B cell (primary cell): ENCODE measurements at regions not wholly inside any gene's neighbourhood (a gene's known extent, or its start where the extent isn't known, plus 50 kb on each side); places are given as distances from the start of the nearest gene placed in this dataset.

Experiments
- ATAC-seq: fragments of 200-7000 bp; cut with Tn5 transposase; one replicate; pipeline ENCODE4 v1.10.0; 2021; ENCODE audit warnings: low read depth, mild to moderate bottlenecking, moderate number of reproducible peaks, moderate library complexity
- CTCF ChIA-PET: fragments of 350-600 bp; sonication (Branson Sonifier 250); formaldehyde crosslinking; loops from one replicate; lab custom pipeline; 2021; ENCODE audit warnings: antibody characterized with exemption, inconsistent platforms; lab: Charles Lee
- POLR2A ChIA-PET: fragments of 350-600 bp; sonication (Branson Sonifier 250); formaldehyde crosslinking; loops from one replicate; lab custom pipeline; 2021; ENCODE audit warnings: antibody characterized with exemption; lab: Charles Lee
- DNase-seq: peaks from one replicate; pipeline ENCODE4 v3.0.0; 2013
- H2AFZ ChIP-seq: 2 replicates; pipeline ENCODE4 v1.6.1; 2012; ENCODE audit warnings: mild to moderate bottlenecking, low read depth, low read length; ENCODE audit not compliant: insufficient read depth, poor library complexity, severe bottlenecking
- H3K27ac ChIP-seq, 2 donors: 1 replicate in 1 of 2; 2 replicates in 1 of 2; pipeline ENCODE4 v1.5.1; 2012 to 2013; ENCODE audit warnings: low read length in 2 of 2, mild to moderate bottlenecking in 2 of 2, moderate library complexity in 1 of 2
- H3K27me3 ChIP-seq, 4 experiments: fragments of 200-600 bp in 1 of 4; sonication (generic) in 1 of 4; replicated peaks in 1 of 4; 1 replicate in 2 of 4; 2 replicates in 2 of 4; pipeline versions ENCODE4 v1.6.1 to v1.7.0; 2013 to 2016; ENCODE audit warnings: low read length in 3 of 4, mild to moderate bottlenecking in 2 of 4, mixed read lengths in 1 of 4, moderate library complexity in 1 of 4; ENCODE audit not compliant: insufficient read depth in 4 of 4, control insufficient read depth in 3 of 4; ENCODE audit errors: control extremely low read depth in 1 of 4
- H3K36me3 ChIP-seq, 2 experiments: replicated peaks in 1 of 2; 1 replicate in 1 of 2; 2 replicates in 1 of 2; pipeline versions ENCODE4 v1.6.1 to v1.7.1; 2013; ENCODE audit warnings: low read length in 1 of 2; ENCODE audit not compliant: insufficient read depth in 2 of 2, control insufficient read depth in 1 of 2; ENCODE audit errors: control extremely low read depth in 1 of 2, extremely low read depth in 1 of 2
- H3K4me1 ChIP-seq, 2 donors: fragments of 200-600 bp in 1 of 2; sonication (generic) in 1 of 2; 1 replicate in 1 of 2; 2 replicates in 1 of 2; pipeline versions ENCODE4 v1.5.1 to v1.6.1; 2013 to 2017; ENCODE audit warnings: low read length in 2 of 2; ENCODE audit not compliant: control insufficient read depth in 2 of 2, insufficient read depth in 2 of 2
- H3K4me2 ChIP-seq: replicated peaks from 2 replicates; pipeline ENCODE3; 2012; ENCODE audit warnings: mild to moderate bottlenecking, low read depth, low read length; ENCODE audit not compliant: poor library complexity, severe bottlenecking
- H3K4me3 ChIP-seq, 5 experiments: fragments of 200-600 bp in 1 of 5; sonication (generic) in 1 of 5; 1 replicate in 3 of 5; 2 replicates in 2 of 5; pipeline versions ENCODE4 v1.5.1 to v1.7.0; 2011 to 2016; ENCODE audit warnings: low read length in 4 of 5, mild to moderate bottlenecking in 4 of 5, low read depth in 2 of 5, control low read depth in 1 of 5, moderate library complexity in 1 of 5; ENCODE audit not compliant: insufficient read depth in 1 of 5; ENCODE audit errors: control extremely low read depth in 1 of 5, extremely low read depth in 1 of 5
- H3K79me2 ChIP-seq: fragments of 200-600 bp; sonication (generic); one replicate; pipeline ENCODE4 v1.6.0; 2016; ENCODE audit warnings: low read length; ENCODE audit not compliant: control insufficient read depth, insufficient read depth
- H3K9ac ChIP-seq: fragments of 200-600 bp; sonication (generic); 2 replicates; pipeline ENCODE4 v1.6.1; 2017; ENCODE audit warnings: mild to moderate bottlenecking, low read length, moderate library complexity
- H3K9me3 ChIP-seq, 3 donors: one replicate each; pipeline versions ENCODE4 v1.6.1 to v1.7.1; 2013; ENCODE audit warnings: low read length in 2 of 3; ENCODE audit not compliant: control insufficient read depth in 2 of 3, insufficient read depth in 1 of 3; ENCODE audit errors: control extremely low read depth in 1 of 3
- H4K20me1 ChIP-seq: 2 replicates; pipeline ENCODE4 v1.6.0; 2012; ENCODE audit warnings: mild to moderate bottlenecking, low read length; ENCODE audit not compliant: insufficient read depth, control insufficient read depth, poor library complexity, severe bottlenecking
- H3K27ac Mint-ChIP-seq: one replicate; pipeline ENCODE4 v1.8.0; 2021; ENCODE audit warnings: mixed read lengths
- H3K27me3 Mint-ChIP-seq: one replicate; pipeline ENCODE4 v1.8.0; 2021; ENCODE audit warnings: mixed read lengths
- H3K4me1 Mint-ChIP-seq: one replicate; pipeline ENCODE4 v1.8.0; 2021; ENCODE audit warnings: mixed read lengths
- H3K4me3 Mint-ChIP-seq: one replicate; pipeline ENCODE4 v1.8.0; 2021; ENCODE audit warnings: mixed read lengths
- H3K9me3 Mint-ChIP-seq: one replicate; pipeline ENCODE4 v1.8.0; 2022; ENCODE audit warnings: mixed read lengths; ENCODE audit not compliant: insufficient read depth
- CTCF ChIP-seq: fragments of 200-600 bp; IDR thresholded peaks from one replicate; pipeline ENCODE4 v1.8.0; 2022; ENCODE audit warnings: antibody characterized with exemption, mild to moderate bottlenecking
- EZH2 ChIP-seq: IDR thresholded peaks from 2 replicates; pipeline ENCODE4 v1.6.1; 2012; ENCODE audit warnings: borderline replicate concordance, low read depth, mild to moderate bottlenecking, moderate library complexity, low read length; ENCODE audit not compliant: insufficient read depth, poor library complexity, severe bottlenecking
- WGBS: methylation state at CpG from one replicate; pipeline ENCODE4 v1.1.5; 2013; ENCODE audit warnings: missing lambda C conversion rate; ENCODE audit not compliant: insufficient coverage; 5-methylcytosine and 5-hydroxymethylcytosine counted together
- intact Hi-C: fragments of 100-400 bp; cut with micrococcal nuclease; formaldehyde crosslinking; loops from one replicate; pipeline ENCODE4 v1.10.0; 2022

- intact Hi-C loops = no loop called here
- H3K4me3 Mint-ChIP-seq = no peak overlapping the region
- POLR2A ChIA-PET = no interaction called here
- no peak overlapping the region for H3K27ac ChIP-seq
- H3K4me1 ChIP-seq = no peaks in the 10 kb centered on the region
- H3K79me2 ChIP-seq = no peaks in the 10 kb centered on the region
- no peak overlapping the region for H3K27ac Mint-ChIP-seq
- CTCF ChIA-PET = no interaction called here
- H3K27me3 ChIP-seq = no peaks in the 10 kb centered on the region
- WGBS = no CpG with 5 or more reads among the region's 3 CpGs
- no peak overlapping the region for H3K9ac ChIP-seq
- H3K4me2 ChIP-seq = no peak overlapping the region
- H3K4me1 Mint-ChIP-seq = no peaks in the 10 kb centered on the region
- no peak overlapping the region for H3K4me3 ChIP-seq
- H2AFZ ChIP-seq = no peak overlapping the region
- H3K27me3 Mint-ChIP-seq = no peaks in the 10 kb centered on the region
- TF ChIP-seq EZH2 (no peak), CTCF (no peak)
- peaks cover 0 to 1% (median 0%) of the 10 kb centered on the region in 3 donors for H3K9me3 ChIP-seq
- ATAC-seq (no peak), DNase-seq (no peak)
- H3K9me3 Mint-ChIP-seq = peaks cover 4% of the 10 kb centered on the region
- H3K36me3 ChIP-seq = no peaks in the 10 kb centered on the region
- H4K20me1 ChIP-seq = no peaks in the 10 kb centered on the region
Measured at GRCh38 chr1:68904477-68904876, 407.6 kb upstream of the DEPDC1 start.

GRCh38 chr1:68906431-68906830, 409.5 kb upstream of the DEPDC1 start:
- no peak overlapping the region for H3K4me3 Mint-ChIP-seq
- H3K4me1 ChIP-seq = no peaks in the 10 kb centered on the region
- H3K27ac Mint-ChIP-seq = no peak overlapping the region
- CTCF ChIA-PET = no interaction called here
- DNase-seq = no peak
- no peaks in the 10 kb centered on the region for H3K27me3 ChIP-seq
- no peak for ATAC-seq
- no CpG with 5 or more reads among the region's 3 CpGs for WGBS
- intact Hi-C loops = no loop called here
- no peak overlapping the region for H2AFZ ChIP-seq
- no peak overlapping the region for H3K4me3 ChIP-seq
- peaks cover 0 to 7% (median 0%) of the 10 kb centered on the region in 3 donors for H3K9me3 ChIP-seq
- H3K4me1 Mint-ChIP-seq = no peaks in the 10 kb centered on the region
- no peak overlapping the region for H3K27ac ChIP-seq
- no peaks in the 10 kb centered on the region for H3K27me3 Mint-ChIP-seq
- H4K20me1 ChIP-seq = no peaks in the 10 kb centered on the region
- no peak overlapping the region for H3K4me2 ChIP-seq
- no peaks in the 10 kb centered on the region for H3K79me2 ChIP-seq
- TF ChIP-seq CTCF (no peak), EZH2 (no peak)
- no peaks in the 10 kb centered on the region for H3K36me3 ChIP-seq
- POLR2A ChIA-PET = no interaction called here
- peaks cover 4% of the 10 kb centered on the region for H3K9me3 Mint-ChIP-seq
- H3K9ac ChIP-seq = no peak overlapping the region
